Esophagus muscularis mucosa (tissue), 2 donors: ENCODE measurements at regions not wholly inside any gene's neighbourhood (a gene's known extent, or its start where the extent isn't known, plus 50 kb on each side); places are given as distances from the start of the nearest gene placed in this dataset.

Source experiments
- EP300 ChIP-seq: sonication (generic); formaldehyde crosslinking; IDR thresholded peaks from one replicate; pipeline ENCODE4 v1.6.1; 2017; ENCODE audit warnings: antibody characterized with exemption
- POLR2A ChIP-seq: fragments of 450-650 bp; IDR thresholded peaks from one replicate; pipeline ENCODE4 v1.6.1; 2017; ENCODE audit warnings: antibody characterized with exemption, moderate library complexity, mild to moderate bottlenecking, low read depth

- TF ChIP-seq POLR2A (no peak), EP300 (no peak)
Observed at GRCh38 chr2:18376936-18377335, 183.5 kb downstream of the RDH14 start.
